ENCODE measurements at regions not wholly inside any gene's neighbourhood (a gene's known extent, or its start where the extent isn't known, plus 50 kb on each side); places are given as distances from the start of the nearest gene placed in this dataset.
"Not testable (repeated sequence)": the region's sequence is repeated elsewhere in the genome, so short reads cannot be mapped to it uniquely, and the experiment has no call there.

DNA sequence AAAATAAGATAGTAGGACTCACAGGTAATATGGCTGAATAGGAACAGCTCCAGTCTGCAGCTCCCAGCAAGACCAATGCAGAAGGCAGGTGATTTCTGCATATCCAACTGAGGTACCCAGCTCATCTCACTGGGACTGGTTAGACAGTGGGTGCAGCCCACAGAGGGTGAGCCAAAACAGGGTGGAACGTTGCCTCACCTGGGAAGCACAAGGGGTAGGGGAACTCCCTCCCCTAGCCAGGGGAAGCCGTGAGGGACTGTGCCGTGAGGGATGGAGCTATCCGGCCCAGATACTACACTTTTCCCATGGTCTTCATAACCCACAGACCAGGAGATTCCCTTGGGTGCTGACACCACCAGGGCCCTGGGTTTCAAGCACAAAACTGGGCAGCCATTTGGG lies 114.8 kb upstream of the GNAI1 start:
- not testable (repeated sequence) for DNase-seq (ENCODE audit: extremely low read depth, low read depth, low spot score)

GRCh38 chr7:80018941-80019808 lies 115.5 kb upstream of the GNAI1 start:
- DNase-seq (ENCODE audit: extremely low read depth, low read depth, low spot score), result peak; percentile 27

DNA sequence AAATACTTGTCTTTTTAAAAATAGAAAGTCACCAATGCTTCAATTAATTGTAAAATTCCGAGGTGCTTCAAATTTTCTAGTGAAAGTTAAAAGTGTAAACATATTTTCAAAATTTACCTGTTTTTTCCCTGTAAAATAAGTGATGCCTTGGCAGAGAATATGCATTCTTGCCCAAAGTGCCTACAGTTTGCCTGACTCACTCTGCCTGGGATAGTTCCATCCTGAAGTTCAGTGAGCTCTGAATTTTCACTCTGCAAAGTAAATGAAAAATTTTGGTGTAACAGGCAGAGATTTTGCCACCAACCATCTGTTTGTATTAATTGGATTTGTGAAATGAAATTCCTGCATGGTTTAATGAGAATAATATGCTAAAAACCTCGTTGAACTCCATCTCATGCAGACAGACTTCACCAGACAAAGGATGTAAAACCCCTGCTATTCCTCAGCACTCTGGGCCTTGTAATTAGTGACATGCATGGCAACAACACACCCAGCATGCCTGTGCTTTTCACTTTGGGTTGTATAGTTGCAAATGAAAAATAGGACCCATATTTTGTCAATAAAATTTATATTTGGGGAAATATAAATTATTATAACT lies 117.4 kb upstream of the GNAI1 start:
- no peak for DNase-seq (ENCODE audit: extremely low read depth, low read depth, low spot score)

DNA sequence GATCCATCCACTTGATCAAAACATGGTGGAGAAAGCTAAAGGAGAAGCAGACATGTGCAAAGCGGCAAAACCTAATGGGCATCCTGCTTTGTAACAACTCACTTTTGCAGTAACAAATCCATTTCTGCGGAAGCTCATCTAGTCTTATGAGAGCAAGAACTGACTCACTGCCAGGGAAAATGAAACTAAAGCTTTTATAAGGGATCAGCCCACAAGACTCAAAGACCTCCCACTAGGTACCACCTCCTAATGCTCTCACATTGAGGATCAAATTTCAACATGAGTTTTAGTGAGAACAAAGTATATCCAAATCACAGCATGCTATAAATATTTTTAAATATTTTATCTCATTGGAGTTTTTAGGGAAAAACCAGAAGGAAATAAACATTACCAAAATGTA lies 120.1 kb upstream of the GNAI1 start:
- no peak for DNase-seq (ENCODE audit: extremely low read depth, low read depth, low spot score)

DNA sequence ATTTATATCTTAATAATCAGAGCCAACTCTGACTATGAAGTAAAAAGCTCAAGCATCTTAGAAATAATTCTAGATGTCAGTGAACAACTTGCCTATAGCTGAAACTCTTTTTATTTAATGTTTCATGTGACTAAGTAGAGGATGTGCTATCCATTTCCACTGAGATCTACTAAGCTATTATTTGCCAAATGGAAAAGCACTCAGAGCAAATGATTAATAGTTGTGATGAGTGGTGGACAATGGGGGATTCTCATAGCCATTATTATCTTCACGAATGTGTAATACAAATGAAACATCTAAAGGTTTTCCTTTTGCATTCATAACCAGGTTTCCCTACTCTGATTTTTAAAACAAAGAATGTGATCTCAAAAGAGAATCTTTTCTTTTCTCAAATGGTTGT lies 126.6 kb upstream of the GNAI1 start:
- DNase-seq (ENCODE audit: extremely low read depth, low read depth, low spot score), result no peak

DNA sequence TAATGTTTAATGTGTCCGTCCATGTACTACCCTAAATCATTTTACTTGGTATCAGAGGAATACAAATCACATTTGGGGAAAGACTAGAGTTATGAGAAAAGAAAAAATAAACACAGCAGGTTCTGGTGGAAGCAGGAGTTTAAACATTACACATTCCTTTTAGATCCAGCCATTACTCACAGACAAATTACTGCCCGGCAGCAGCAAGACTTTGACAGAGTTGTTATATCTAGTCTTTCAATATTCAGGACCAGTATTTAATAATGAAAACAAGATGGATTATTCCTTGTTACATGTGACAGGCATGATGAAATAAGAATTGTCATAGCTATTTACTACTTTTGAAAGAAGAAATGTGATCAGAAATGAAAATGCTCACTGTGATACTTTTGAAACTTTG lies 131.8 kb upstream of the GNAI1 start:
- no peak for DNase-seq (ENCODE audit: extremely low read depth, low read depth, low spot score)

DNA sequence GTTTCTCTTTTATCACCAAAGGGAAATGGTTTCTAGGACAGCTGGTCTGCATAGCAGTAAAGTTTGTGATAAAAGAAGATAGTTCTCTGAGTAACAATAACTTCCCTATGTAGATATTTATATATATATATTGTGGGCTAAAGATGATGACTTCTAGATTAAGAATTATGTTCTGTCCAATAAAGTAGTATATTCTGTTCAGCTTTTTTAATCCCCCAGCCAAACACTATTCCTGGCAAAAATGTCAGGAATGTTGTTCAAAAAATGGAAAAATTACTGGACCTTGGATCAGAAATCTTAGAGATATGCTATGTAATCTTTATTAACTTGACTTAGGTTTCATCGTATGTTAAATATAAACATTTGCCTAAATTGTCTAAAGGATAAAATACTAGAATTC lies 136.3 kb upstream of the GNAI1 start:
- no peak for DNase-seq (ENCODE audit: extremely low read depth, low read depth, low spot score)

- no peak for DNase-seq (ENCODE audit: extremely low read depth, low read depth, low spot score)
Measured at GRCh38 chr7:79997345-79997744, 137.3 kb upstream of the GNAI1 start.

GRCh38 chr7:79995741-79996140 lies 138.9 kb upstream of the GNAI1 start:
- not testable (repeated sequence) for DNase-seq (ENCODE audit: extremely low read depth, low read depth, low spot score)

DNA sequence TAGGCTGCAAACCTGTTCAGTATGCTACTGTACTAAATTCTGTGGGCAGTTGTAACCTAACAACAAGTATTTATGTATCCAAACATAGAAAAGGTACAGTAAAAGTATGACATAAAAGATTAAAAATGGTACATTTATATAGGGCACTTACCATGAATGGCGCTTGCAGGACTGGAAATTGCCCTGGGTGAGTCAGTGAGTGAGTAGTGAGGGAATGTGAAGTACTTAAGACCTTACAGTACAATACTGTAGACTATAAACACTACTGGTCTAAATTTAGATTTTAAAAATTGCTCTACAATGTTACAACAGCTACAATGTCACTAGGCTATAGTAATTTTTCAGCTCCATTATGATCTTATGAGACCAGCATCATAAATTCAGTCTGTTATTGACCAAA lies 146.0 kb upstream of the GNAI1 start:
- no peak for DNase-seq (ENCODE audit: extremely low read depth, low read depth, low spot score)

- DNase-seq (ENCODE audit: extremely low read depth, low read depth, low spot score), result no peak
Measured at GRCh38 chr7:79984210-79984609, 150.4 kb upstream of the GNAI1 start.

DNA sequence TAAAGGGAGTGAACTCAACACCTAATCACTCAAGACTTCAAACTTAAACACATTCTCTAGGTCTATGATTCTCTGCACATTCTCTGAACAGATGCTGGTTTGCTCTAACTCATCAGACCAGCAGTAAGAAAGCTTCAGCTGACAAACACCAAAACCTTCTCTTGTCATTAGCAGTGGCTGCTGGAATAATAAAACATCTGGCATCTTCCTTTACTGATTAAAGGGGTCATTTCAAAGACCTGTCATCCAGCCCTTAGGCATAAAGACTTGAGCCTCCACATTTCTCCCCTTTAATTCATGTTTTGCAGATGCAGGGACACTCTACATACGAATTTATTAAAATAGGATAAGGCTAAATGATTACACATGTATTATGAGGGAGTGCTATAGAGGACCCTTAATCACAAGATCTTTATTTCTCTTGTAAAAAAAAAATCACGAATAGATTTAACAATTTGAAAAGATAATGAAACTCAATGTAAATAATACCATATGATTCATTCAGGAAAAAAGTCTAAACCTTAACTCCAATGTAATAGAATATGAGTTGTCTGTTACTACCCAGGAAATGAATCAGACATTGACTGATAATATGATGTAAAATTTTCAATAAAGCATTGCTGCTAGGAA lies 152.4 kb upstream of the GNAI1 start:
- no peak for DNase-seq (ENCODE audit: extremely low read depth, low read depth, low spot score)

DNA sequence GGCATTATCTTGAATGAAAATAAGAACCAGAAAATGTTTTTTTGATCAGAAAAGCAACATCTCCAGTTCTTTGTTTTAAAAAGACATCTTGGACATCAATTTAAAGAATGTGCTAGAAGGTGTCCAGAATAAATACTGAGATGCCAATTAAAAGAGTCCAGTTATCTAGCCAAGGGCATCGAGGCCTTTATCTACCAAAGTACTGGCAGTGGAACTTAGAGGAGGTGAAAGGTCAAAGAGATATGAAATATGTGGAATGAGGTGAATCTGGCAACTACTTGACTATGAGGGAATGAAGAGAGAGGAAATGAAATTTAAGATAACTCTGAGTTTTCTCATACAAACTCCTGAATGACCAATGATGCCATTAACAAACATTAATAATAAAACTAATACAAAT lies 154.3 kb upstream of the GNAI1 start:
- DNase-seq (ENCODE audit: extremely low read depth, low read depth, low spot score), result no peak

DNA sequence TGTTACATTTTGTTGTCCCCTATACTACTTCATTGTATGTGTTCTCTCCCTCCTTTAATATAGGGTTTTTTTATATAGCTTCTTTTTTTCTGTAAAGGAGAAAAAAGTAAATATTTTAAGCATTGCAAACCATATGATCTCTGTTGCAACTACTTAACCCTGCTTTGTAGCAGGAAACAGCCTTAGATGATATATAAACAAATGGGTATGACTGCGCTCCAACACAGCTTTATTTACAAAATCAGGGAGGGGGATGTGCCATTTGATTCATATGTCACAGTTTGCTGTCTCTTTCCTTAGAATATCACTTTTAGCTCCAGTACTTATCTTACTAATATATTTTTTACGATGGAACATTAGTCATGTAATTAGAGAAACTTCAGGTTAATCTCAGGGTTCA lies 155.2 kb upstream of the GNAI1 start:
- DNase-seq (ENCODE audit: extremely low read depth, low read depth, low spot score), result no peak

- no peak for DNase-seq (ENCODE audit: extremely low read depth, low read depth, low spot score)
Measured at GRCh38 chr7:79977481-79977880, 157.2 kb upstream of the GNAI1 start.

DNA sequence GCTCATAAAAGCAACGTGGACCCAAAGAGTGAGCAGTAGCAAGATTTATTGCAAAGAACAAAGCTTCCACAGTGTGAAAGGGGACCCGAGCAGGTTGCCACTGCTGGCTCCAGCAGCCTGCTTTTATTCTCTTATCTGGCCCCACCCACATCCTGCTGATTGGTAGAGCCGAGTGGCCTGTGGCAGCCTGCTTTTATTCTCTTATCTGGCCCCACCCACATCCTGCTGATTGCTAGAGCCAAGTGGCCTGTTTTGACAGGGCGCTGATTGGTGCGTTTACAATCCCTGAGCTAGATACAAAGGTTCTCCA lies 158.0 kb upstream of the GNAI1 start:
- not testable (repeated sequence) for DNase-seq (ENCODE audit: extremely low read depth, low read depth, low spot score)

GRCh38 chr7:79975986-79976710 lies 158.5 kb upstream of the GNAI1 start:
- not testable (repeated sequence) for DNase-seq (ENCODE audit: extremely low read depth, low read depth, low spot score)

DNA sequence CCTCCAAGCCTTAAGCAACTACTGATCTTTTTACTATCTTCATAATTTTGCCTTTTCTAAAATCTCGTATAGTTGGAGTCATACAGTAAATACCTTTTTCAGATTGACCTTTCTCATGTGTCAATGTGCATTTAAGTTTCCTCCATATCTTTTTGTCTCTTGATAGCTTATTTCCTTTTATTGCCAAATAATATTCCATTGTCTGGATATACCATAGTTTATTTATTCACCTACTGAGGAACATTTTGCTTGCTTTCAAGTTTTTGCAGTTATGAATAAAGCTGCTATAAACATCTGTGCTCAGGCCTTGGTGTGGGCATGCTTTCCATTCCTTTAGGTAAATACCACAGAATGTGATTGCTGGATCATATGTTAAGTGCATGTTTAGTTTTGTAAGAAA lies 161.2 kb upstream of the GNAI1 start:
- DNase-seq (ENCODE audit: extremely low read depth, low read depth, low spot score), result no peak

DNA sequence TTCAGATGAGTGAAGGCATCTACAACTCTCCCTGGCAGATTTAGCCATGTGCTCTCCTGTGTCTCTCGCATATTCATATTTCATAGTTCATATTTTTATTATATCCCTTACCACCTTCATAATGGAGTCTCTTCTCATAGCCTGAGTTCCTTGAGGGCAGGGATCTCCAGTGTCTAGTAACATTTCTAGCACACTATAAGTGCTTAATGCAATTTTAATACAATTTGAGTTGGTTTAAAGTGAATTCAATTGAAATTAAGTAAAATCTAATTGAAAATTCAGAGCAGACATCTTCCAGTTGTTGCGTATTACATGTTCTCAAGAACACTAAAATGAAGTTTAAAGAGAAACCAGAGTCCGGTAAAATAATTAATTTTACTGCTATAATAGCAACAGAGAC lies 163.6 kb upstream of the GNAI1 start:
- no peak for DNase-seq (ENCODE audit: extremely low read depth, low read depth, low spot score)

GRCh38 chr7:79968894-79969293 lies 165.7 kb upstream of the GNAI1 start:
- DNase-seq (ENCODE audit: extremely low read depth, low read depth, low spot score), result no peak

DNA sequence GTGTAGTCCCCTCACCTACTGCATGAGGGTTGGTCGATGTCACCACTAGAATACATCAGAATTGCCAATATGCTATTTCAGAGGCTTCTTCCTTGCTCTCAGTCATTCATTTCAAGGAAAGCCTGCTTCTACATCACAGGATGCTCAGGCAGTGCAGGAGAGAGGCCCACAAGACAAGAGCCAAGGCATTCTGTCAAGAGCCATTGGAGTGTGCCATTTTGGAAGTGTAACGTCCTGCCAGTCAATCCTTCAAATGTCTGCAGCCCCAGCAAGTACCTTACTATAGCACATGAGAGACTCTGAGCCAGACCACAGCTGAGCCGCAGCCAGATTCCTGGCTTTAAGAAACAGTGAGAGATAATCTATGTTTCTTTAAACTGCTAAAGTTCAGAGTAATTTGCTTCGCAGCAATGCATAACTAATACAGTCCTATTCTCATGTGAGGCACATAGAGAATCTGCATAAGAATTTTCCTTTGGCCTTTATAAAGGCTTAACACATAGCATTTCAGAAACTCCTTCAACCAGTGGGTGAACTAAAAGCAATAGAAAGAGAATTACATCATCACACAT lies 166.5 kb upstream of the GNAI1 start:
- no peak for DNase-seq (ENCODE audit: extremely low read depth, low read depth, low spot score)

All from glomerular endothelial cell (primary cell).